SHP77 (cell line): ENCODE measurements at regions not wholly inside any gene's neighbourhood (a gene's known extent, or its start where the extent isn't known, plus 50 kb on each side); places are given as distances from the start of the nearest gene placed in this dataset.

ENCODE experiments used
- DNase-seq, 2 experiments: peaks; one replicate each; lab custom pipeline; 2025; lab: John Stamatoyannopoulos, UW

DNA sequence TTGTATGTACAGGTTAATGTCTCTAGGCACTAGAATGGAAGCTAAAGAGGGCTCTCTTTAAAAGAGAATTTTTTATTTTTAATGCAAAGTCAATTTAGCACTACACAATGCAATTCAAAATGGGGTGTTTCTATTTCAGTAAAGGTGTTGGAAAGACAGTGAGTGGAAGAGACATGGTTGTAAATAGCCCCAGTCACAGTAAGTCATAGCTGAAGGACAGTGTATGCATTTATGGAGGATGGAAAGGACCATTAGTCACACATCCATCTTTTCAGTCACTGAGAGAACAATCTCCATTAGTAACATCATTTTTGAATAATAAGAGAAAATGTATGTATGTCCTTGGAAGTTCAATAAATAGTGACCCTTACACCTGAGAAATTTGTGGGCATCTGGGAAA lies 148.0 kb downstream of the PDHA2 start:
- no peak for DNase-seq

GRCh38 chr4:95998311-95998710 lies 158.4 kb downstream of the PDHA2 start:
- no peak for DNase-seq

- no peak for DNase-seq
Measured at GRCh38 chr4:96003951-96004740, 164.3 kb downstream of the PDHA2 start.

- DNase-seq = no peak
Measured at GRCh38 chr4:96009427-96010119, 169.7 kb downstream of the PDHA2 start.

DNA sequence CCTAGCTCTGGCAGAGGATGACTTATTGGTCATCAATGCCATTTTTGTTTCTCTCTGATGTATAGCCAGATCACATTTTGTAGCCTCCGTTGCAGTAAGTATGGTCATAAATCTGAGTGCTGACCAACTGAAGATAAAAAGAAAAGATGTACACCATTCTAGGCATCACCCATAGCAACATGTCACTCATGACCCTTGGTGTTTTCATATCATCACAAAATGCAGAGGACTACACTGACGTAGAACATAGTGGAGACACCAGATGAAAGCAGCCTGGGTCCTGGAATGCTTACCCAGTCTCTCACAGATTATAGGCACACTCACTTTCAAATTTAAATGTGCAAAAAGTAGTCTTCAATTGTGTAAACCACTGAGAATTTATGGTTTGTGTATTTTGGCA lies 172.8 kb downstream of the PDHA2 start:
- DNase-seq = no peak

GRCh38 chr4:96016634-96017299 lies 176.9 kb downstream of the PDHA2 start:
- DNase-seq = no peak

DNA sequence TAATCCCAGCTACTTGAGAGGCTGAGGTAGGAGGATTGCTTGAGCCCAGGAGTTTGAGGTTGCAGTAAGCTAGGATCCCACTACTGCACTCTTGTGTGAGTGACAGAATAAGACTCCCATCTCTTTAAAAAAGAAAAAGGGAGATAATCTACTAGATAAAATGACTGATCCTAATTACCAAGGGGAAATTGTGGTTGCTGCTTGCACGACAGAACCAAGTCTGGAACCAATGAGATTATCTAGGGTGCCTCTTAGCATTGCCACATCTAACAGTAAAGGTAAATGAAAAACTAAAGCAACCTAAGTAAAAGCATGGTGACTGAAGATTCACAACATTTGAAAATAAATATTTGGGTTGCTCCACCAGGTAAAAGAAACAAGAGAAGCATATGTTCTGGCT lies 185.1 kb downstream of the PDHA2 start:
- no peak for DNase-seq

GRCh38 chr4:96035727-96036126 lies 195.8 kb downstream of the PDHA2 start:
- DNase-seq = no peak

- DNase-seq = no peak
Measured at GRCh38 chr4:96036781-96037180, 196.9 kb downstream of the PDHA2 start.

DNA sequence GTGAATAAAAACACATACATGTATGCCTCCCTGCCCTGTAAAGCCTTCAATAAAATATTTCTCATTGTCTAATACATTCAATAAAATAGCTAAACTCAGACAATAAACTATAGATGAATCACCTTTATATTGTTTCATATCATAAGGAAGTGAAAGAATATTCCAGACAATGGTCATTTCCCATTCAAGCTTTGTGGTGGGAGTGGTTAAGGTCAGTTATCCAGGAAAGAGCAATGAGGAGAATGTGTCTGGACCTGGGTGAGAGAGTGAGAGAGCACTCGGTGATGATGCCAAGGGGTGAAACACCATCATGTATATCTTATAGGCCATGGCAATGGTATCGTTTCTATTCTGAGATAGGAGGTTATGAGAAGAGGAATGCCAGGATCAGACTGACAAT lies 197.8 kb downstream of the PDHA2 start:
- no peak for DNase-seq

- no peak for DNase-seq
Measured at GRCh38 chr4:96039217-96039616, 199.3 kb downstream of the PDHA2 start.

DNA sequence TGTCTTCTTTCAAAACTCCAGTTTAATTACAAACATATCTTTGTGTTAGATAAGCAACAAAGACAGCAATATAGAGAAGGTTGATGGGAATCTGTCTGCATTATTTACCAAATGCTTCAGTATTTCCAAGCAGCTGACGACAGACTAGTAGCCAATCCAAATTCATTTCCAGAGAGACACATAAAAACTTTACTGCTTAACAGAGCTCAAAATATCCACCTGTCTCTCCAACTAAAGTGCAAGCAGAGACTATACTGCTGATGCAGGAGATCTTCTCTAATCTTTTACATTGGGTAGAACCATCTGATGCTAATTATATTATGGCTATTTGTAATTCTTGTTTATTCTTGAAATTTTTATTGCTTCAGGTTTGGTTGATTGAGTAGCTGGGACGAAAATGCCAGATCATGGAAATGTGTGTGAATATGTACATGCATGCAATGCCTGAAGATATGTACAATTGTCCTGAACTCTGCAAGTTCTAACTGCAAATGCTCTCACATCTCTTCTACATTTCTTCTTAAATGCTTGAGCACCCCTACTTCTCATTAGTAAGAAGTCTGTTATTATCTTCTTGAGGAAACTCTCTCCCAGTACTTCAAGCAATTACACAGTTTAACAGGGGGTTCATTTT lies 200.0 kb downstream of the PDHA2 start:
- no peak for DNase-seq

GRCh38 chr4:96044971-96045370 lies 205.1 kb downstream of the PDHA2 start:
- DNase-seq = no peak

DNA sequence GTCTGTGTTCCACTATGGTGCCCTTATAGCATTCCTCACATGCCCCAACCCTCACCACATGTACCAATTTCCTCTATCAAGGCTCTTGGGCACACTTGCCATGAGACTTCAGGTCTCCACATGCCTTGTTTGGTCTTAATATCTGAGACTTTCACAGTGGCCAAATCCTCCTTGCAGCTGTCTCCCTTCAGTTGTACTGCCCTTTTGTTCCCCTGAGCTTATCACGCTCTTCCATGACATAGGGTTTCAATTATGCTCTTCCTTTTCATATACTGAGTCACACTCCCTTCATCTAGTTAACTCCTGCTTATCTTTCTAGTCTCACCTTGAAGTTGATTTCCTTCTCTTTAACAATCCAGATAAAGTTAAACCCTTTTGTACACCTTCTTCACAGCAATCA lies 212.9 kb downstream of the PDHA2 start:
- DNase-seq = no peak

GRCh38 chr4:96056346-96056934 lies 216.5 kb downstream of the PDHA2 start:
- DNase-seq = no peak

GRCh38 chr4:96063639-96064038 lies 223.7 kb downstream of the PDHA2 start:
- no peak for DNase-seq

GRCh38 chr4:96073461-96073860 lies 233.6 kb downstream of the PDHA2 start:
- DNase-seq = no peak

DNA sequence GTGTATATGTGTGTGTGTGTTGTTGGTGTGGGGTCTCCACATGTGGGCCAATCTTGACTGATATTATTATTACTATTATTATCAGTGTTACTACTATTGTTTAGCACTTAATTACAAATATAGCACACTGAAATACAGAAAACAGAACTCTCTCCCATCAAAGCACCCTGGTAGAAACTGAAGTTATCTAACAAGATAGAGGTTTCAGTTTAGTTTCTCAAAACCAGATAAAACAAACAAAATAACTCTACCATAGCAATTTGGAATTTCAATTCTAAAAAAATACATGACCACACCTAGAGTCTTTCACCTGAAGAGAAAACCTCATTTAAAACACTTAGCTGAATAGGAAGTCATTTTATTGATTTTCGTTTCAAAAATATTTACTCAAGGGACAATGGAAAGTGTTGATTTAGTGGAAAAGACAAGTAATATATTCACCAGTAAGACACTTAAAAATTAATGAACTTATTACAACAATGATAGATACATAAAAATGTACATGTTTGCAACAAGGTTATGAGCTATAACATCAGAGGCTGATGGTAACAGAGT lies 252.3 kb downstream of the PDHA2 start:
- no peak for DNase-seq

DNA sequence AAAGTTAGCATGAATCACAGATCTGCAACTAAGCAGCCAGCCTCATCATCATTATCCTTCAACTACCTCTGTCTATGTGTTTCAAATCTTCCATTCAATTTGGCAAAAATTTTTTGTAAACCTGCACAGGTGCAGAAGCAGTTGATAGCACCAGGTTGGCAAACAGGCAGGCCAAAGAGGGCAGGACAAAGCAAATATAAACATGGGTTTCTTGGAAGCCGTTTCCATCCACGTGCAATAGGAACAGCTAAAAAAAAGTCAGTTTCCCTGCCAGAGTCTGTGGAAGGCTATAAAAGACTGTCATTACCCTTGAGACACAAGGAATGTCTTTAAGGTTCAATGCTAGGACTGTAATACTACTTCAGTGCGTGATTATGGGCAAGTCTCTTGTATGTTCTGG lies 253.2 kb downstream of the PDHA2 start:
- no peak for DNase-seq

DNA sequence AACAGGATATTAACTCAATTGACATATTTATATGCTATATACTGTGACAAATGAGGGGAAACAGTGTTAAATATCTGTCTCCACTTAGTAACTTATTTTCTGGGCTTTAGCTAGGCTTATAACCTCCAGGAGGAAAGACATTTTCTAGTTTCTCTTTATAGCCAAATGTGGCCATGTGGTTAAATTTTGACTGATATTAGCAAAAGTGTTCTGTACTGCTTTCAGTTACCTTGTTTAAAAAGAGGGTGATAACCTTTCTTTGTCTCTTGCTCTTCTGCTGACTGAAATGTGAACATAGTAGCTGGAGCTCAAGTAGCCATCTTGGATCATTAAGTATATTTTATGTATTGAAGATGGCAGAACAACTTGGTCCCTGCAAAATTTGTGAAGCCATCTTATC lies 253.7 kb downstream of the PDHA2 start:
- DNase-seq = no peak

GRCh38 chr4:96094183-96094582 lies 254.3 kb downstream of the PDHA2 start:
- no peak for DNase-seq

DNA sequence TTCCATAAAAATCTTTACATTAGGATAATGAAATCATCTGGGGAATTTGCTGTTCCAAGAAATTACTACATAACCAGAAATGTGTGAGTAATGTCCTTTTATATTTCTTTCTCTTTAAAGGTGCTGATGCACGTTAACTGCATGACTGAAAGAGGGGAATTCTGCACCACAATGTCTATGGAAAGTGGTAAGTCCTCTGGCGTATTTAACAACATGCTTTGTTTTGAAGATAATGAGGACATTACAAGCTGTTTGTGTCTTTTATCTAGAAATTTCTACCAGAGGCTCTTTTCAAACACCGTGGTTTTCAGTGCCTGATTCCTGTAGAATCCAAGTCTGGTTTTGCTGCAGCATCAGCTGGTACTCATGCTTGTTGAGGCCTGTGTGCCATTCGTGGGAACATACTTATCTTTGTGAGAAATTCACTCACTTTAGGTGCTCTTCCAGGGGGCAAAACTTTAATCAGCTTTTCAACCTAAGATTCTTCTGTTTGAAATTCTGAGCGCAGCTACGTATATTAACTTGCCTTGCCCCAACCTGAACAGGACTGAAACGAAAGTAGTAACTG lies 257.2 kb downstream of the PDHA2 start:
- DNase-seq = no peak
